ENCODE measurements at regions not wholly inside any gene's neighbourhood (a gene's known extent, or its start where the extent isn't known, plus 50 kb on each side); places are given as distances from the start of the nearest gene placed in this dataset.

- no peaks in the 10 kb centered on the region for H4K20me1 ChIP-seq (ENCODE audit: control insufficient read depth, insufficient read depth, insufficient read length)
- no peaks in the 10 kb centered on the region for H3K23me2 ChIP-seq (ENCODE audit: insufficient read length, low read depth, low read length, poor library complexity, severe bottlenecking)
- H3K9ac ChIP-seq (ENCODE audit: extremely low read depth, insufficient read length, low read length) = no peak overlapping the region
- no peak overlapping the region for H3K14ac ChIP-seq (ENCODE audit: insufficient read depth, low read length)
- no peak for DNase-seq
- H2BK5ac ChIP-seq (ENCODE audit: insufficient read length, low read length) = no peak overlapping the region
- H2BK120ac ChIP-seq (ENCODE audit: low read depth, low read length, poor library complexity, severe bottlenecking) = no peak overlapping the region
- no peak overlapping the region for H2BK12ac ChIP-seq (ENCODE audit: insufficient read length, low read depth, low read length)
- H3K18ac ChIP-seq (ENCODE audit: insufficient read length, low read depth, low read length) = no peak overlapping the region
- H3K9me3 ChIP-seq (ENCODE audit: control insufficient read depth, low read depth, low read length) = peaks cover 1% of the 10 kb centered on the region
- Mint-ChIP-seq H3K4me1 (peaks cover 6 to 8% of the 10 kb centered on the region in 2 experiments), H3K27ac (no peak overlapping the region), H3K27me3 (ENCODE audit: low read depth) (no peaks in the 10 kb centered on the region; the same call in 1 of the 2 replicates), H3K36me3 (ENCODE audit: insufficient read depth in 1 of 3, low read depth in 3 of 3) (peaks cover 7 to 13% (median 9%) of the 10 kb centered on the region in 3 experiments), H3K9me3 (peaks cover 5 to 9% of the 10 kb centered on the region in 2 experiments; a peak in 4 of 5 replicates), H3K4me3 (no peak overlapping the region; a peak in 1 of 5 replicates)
- H3K27me3 ChIP-seq (ENCODE audit: insufficient read depth, low read length) = no peaks in the 10 kb centered on the region
- no peak overlapping the region for H4K8ac ChIP-seq (replicated peaks; ENCODE audit: insufficient read length, low read depth, low read length)
- no peak overlapping the region for H4K5ac ChIP-seq (ENCODE audit: insufficient read length, low read depth, low read length)
- H3K23ac ChIP-seq (ENCODE audit: insufficient read length, low read depth, low read length) = no peak overlapping the region
- no peak overlapping the region for H2BK20ac ChIP-seq (ENCODE audit: low read depth, low read length, poor library complexity, severe bottlenecking)
- H3K4me1 ChIP-seq (ENCODE audit: insufficient read depth, low read length) = peaks cover 3% of the 10 kb centered on the region
- no CpG with 5 or more reads among the region's 3 CpGs for WGBS (ENCODE audit: extremely low coverage, insufficient read length, low lambda C conversion rate)
- no peak overlapping the region for H2AK5ac ChIP-seq (ENCODE audit: insufficient read length, low read length)
- H3K79me1 ChIP-seq (ENCODE audit: insufficient read depth, low read depth, low read length, poor library complexity, severe bottlenecking) = no peaks in the 10 kb centered on the region
- no peak overlapping the region for H3K4me2 ChIP-seq (ENCODE audit: insufficient read depth, insufficient read length, low read length)
- no peak overlapping the region for H2AFZ ChIP-seq (ENCODE audit: low read length)
- no peak overlapping the region for H3T11ph ChIP-seq (ENCODE audit: low read length)
- no peak overlapping the region for H4K91ac ChIP-seq (ENCODE audit: insufficient read length, low read depth, low read length)
- TF ChIP-seq, protein P1, sequence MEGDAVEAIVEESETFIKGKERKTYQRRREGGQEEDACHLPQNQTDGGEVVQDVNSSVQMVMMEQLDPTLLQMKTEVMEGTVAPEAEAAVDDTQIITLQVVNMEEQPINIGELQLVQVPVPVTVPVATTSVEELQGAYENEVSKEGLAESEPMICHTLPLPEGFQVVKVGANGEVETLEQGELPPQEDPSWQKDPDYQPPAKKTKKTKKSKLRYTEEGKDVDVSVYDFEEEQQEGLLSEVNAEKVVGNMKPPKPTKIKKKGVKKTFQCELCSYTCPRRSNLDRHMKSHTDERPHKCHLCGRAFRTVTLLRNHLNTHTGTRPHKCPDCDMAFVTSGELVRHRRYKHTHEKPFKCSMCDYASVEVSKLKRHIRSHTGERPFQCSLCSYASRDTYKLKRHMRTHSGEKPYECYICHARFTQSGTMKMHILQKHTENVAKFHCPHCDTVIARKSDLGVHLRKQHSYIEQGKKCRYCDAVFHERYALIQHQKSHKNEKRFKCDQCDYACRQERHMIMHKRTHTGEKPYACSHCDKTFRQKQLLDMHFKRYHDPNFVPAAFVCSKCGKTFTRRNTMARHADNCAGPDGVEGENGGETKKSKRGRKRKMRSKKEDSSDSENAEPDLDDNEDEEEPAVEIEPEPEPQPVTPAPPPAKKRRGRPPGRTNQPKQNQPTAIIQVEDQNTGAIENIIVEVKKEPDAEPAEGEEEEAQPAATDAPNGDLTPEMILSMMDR (conservative IDR thresholded peaks at IDR 0.05) = no peak
- no peak overlapping the region for H3K56ac ChIP-seq (ENCODE audit: insufficient read length, low read depth, low read length)
- no peaks in the 10 kb centered on the region for H3K79me2 ChIP-seq (ENCODE audit: insufficient read depth, low read length)
- no peak overlapping the region for H3K4ac ChIP-seq (ENCODE audit: low read depth, low read length)
- H2BK15ac ChIP-seq (ENCODE audit: low read depth, low read length) = no peak overlapping the region
- no peak overlapping the region for H3K27ac ChIP-seq (ENCODE audit: insufficient read length, low read depth, low read length)
These were observed 630.0 kb upstream of the MBL2 start for GRCh38 chr10:53402594-53402993.
